ENCODE measurements at regions not wholly inside any gene's neighbourhood (a gene's known extent, or its start where the extent isn't known, plus 50 kb on each side); places are given as distances from the start of the nearest gene placed in this dataset.

DNA sequence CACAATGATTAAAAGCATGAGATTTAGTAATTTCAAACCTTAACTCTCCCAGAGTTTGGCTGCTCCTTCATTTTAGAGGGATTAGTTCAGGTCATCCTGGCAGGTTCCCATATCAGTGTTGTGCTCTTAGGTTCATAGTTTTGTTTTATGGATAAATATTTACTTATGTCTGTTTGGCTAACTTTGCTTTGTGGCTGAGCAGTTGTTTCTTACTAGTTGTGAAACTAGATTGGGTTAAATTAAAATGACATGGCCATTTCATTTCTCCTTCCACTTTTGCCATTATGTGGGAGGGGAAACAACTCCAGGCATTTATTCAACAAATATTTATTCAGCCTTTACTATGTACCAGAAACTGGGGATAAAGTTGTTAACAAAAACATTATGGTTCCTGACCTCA, 158.8 kb downstream of the TMTC3 start:
- TF ChIP-seq, protein P1, sequence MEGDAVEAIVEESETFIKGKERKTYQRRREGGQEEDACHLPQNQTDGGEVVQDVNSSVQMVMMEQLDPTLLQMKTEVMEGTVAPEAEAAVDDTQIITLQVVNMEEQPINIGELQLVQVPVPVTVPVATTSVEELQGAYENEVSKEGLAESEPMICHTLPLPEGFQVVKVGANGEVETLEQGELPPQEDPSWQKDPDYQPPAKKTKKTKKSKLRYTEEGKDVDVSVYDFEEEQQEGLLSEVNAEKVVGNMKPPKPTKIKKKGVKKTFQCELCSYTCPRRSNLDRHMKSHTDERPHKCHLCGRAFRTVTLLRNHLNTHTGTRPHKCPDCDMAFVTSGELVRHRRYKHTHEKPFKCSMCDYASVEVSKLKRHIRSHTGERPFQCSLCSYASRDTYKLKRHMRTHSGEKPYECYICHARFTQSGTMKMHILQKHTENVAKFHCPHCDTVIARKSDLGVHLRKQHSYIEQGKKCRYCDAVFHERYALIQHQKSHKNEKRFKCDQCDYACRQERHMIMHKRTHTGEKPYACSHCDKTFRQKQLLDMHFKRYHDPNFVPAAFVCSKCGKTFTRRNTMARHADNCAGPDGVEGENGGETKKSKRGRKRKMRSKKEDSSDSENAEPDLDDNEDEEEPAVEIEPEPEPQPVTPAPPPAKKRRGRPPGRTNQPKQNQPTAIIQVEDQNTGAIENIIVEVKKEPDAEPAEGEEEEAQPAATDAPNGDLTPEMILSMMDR (IDR thresholded peaks at IDR 0.05 in 2 of 3, conservative IDR thresholded peaks at IDR 0.05 in 1 of 3; ENCODE audit: control insufficient read depth in 2 of 3, extremely low read depth in 1 of 3, insufficient read depth in 1 of 3, low read depth in 3 of 3, low read length in 3 of 3) = no peak
- TF ChIP-seq RCOR1 (conservative IDR thresholded peaks at IDR 0.05; ENCODE audit: low read depth, low read length) = no peak
- TF ChIP-seq SUZ12 (IDR thresholded peaks at IDR 0.05; ENCODE audit: unreplicated experiment) = no peak
- TF ChIP-seq, protein P2, sequence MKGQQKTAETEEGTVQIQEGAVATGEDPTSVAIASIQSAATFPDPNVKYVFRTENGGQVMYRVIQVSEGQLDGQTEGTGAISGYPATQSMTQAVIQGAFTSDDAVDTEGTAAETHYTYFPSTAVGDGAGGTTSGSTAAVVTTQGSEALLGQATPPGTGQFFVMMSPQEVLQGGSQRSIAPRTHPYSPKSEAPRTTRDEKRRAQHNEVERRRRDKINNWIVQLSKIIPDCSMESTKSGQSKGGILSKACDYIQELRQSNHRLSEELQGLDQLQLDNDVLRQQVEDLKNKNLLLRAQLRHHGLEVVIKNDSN (IDR thresholded peaks at IDR 0.05; ENCODE audit: borderline replicate concordance, extremely low read length, insufficient read depth, low read depth, low read length) = no peak
- TF ChIP-seq BCL11A (IDR thresholded peaks at IDR 0.05; ENCODE audit: low read depth, low read length) = no peak
- no peak for TF ChIP-seq SPI1 (IDR thresholded peaks at IDR 0.05; ENCODE audit: borderline replicate concordance, insufficient read depth, low read depth, low read length)
